Heart left ventricle (tissue), 16 donors: ENCODE measurements at regions not wholly inside any gene's neighbourhood (a gene's known extent, or its start where the extent isn't known, plus 50 kb on each side); places are given as distances from the start of the nearest gene placed in this dataset.

ENCODE experiments used
- ATAC-seq, 4 donors: fragments of 200-7000 bp; cut with Tn5 transposase; one replicate each; pipeline ENCODE4 v1.9.1; 2020 to 2022; ENCODE audit warnings: moderate library complexity in 4 of 4, mild to moderate bottlenecking in 3 of 4, moderate number of reproducible peaks in 1 of 4
- DNase-seq, 5 donors: peaks; one replicate each; pipeline ENCODE4 v3.0.0-alpha.2; 2020
- H3K27ac ChIP-seq, 12 donors: fragments of 200-600 bp; sonication (generic) in 4 of 12; one replicate each; pipeline versions ENCODE4 v1.5.0 to v1.8.0; 2016 to 2022; ENCODE audit warnings: mild to moderate bottlenecking in 2 of 12
- H3K27me3 ChIP-seq, 9 donors: fragments of 200-600 bp; sonication (generic) in 2 of 9; one replicate each; pipeline versions ENCODE4 v1.5.1 to v1.8.0; 2016 to 2022; ENCODE audit warnings: mild to moderate bottlenecking in 3 of 9
- H3K36me3 ChIP-seq, 9 donors: fragments of 200-600 bp; sonication (generic) in 2 of 9; one replicate each; pipeline versions ENCODE4 v1.5.0 to v1.8.0; 2018 to 2022; ENCODE audit warnings: mild to moderate bottlenecking in 2 of 9
- H3K4me1 ChIP-seq, 12 donors: fragments of 200-600 bp; sonication (generic) in 4 of 12; one replicate each; pipeline versions ENCODE4 v1.5.0 to v1.8.0; 2016 to 2022; ENCODE audit warnings: mild to moderate bottlenecking in 3 of 12
- H3K4me3 ChIP-seq, 12 donors: fragments of 200-600 bp; sonication (generic) in 4 of 12; one replicate each; pipeline versions ENCODE4 v1.5.0 to v1.8.0; 2017 to 2022; ENCODE audit warnings: mild to moderate bottlenecking in 9 of 12, moderate library complexity in 4 of 12
- H3K9me3 ChIP-seq, 12 donors: fragments of 200-600 bp; sonication (generic) in 4 of 12; one replicate each; pipeline versions ENCODE4 v1.5.0 to v1.8.0; 2016 to 2022; ENCODE audit warnings: mild to moderate bottlenecking in 1 of 12
- CTCF ChIP-seq, 12 donors: fragments of 200-600 bp; sonication (generic) in 4 of 12; IDR thresholded peaks; one replicate each; pipeline versions ENCODE4 v1.5.0 to v1.8.0; 2018 to 2022; ENCODE audit warnings: antibody characterized with exemption in 12 of 12, mild to moderate bottlenecking in 5 of 12
- POLR2A ChIP-seq, 2 donors: fragments of 450-650 bp; IDR thresholded peaks; one replicate each; pipeline ENCODE4 v1.6.1; 2017; ENCODE audit warnings: antibody characterized with exemption in 2 of 2, mild to moderate bottlenecking in 2 of 2, moderate library complexity in 2 of 2
- WGBS, 4 donors: extraction: QIAGEN DNeasy Blood & Tissue Kit in 2 of 4; methylation state at CpG; one replicate each; pipeline versions ENCODE4 v1.1.5 to v1.1.7; 2013 to 2018; 5-methylcytosine and 5-hydroxymethylcytosine counted together
- intact Hi-C, 10 donors: fragments of 100-400 bp; cut with DNase I; formaldehyde crosslinking; loops; one replicate each; pipeline versions ENCODE4 v1.11.1 to v1.14.2; 2022
- donor health status: ischemic (EF 13 %, LVEDD 7.1; RV severe dilation, severe dysfunction).
- donor health status: healthy with polysubstance abuse.
- donor health status: DM: no; HTN: yes; CAD: no.
- donor health status: DM: no; HTN: no; CAD: no.
- donor health status: ischemic (EF 25% LVEDD 6.9; RV normal size, moderate dysfunction).
- donor health status: ischemic (EF 25% LVEDD 5.7; RV mildly dilated, moderate dysfunction).
- donor health status: healthy.
- donor health status: DM: yes; HTN: yes; CAD: no.
- donor health status: ischemic (EF 35%, LVEDD 5.7; RV mildly dilated, moderate dysfunction).
- donor health status: nonischemic (EF 11% LVEDD 7.7; RV severe dilation, severe dysfunction).
- donor health status: DM: yes; HTN: yes; CAD: no.
- donor health status: PGD.
- donor health status: ischemic (EF 29% LVEDD 5.4; RV normal size, mild dysfunction).
- donor health status: nonischemic (EF 23%, LVEDD 6.1; RV moderate dilation, normal function).

- no peak overlapping the region for H3K4me3 ChIP-seq
- TF ChIP-seq CTCF (IDR thresholded peaks at IDR 0.05) (no peak), POLR2A (IDR thresholded peaks at IDR 0.05) (no peak)
- peaks cover 0 to under 1% (median 0%) of the 10 kb centered on the region in 12 donors for H3K4me1 ChIP-seq
- intact Hi-C loops = no loop called here
- H3K9me3 ChIP-seq = no peaks in the 10 kb centered on the region
- no peak for DNase-seq
- no peak overlapping the region for H3K27ac ChIP-seq
- no peaks in the 10 kb centered on the region for H3K27me3 ChIP-seq
- 66 to 81% (median 70%) methylated on average over 6 of the region's 6 CpGs for WGBS, 4 donors
- ATAC-seq = no peak
- no peaks in the 10 kb centered on the region for H3K36me3 ChIP-seq
Measured at GRCh38 chr5:127223256-127223974, 67.2 kb upstream of the MEGF10 start.

GRCh38 chr5:127227881-127228280 lies 62.7 kb upstream of the MEGF10 start:
- Histone ChIP-seq H3K4me1 (peaks cover 0 to 15% (median 0%) of the 10 kb centered on the region in 12 donors), H3K36me3 (no peaks in the 10 kb centered on the region), H3K27me3 (no peaks in the 10 kb centered on the region), H3K4me3 (no peak overlapping the region), H3K27ac (no peak overlapping the region), H3K9me3 (no peaks in the 10 kb centered on the region)
- no peak for TF ChIP-seq POLR2A (IDR thresholded peaks at IDR 0.05)
- no peak for TF ChIP-seq CTCF (IDR thresholded peaks at IDR 0.05)
- DNase-seq (no peak), ATAC-seq (no peak)
- intact Hi-C loops = no loop called here
- WGBS, 4 donors = 91 to 98% (median 96%) methylated on average over 4 of the region's 4 CpGs

- Histone ChIP-seq H3K4me1 (peaks cover 0 to 15% (median 0%) of the 10 kb centered on the region in 12 donors), H3K36me3 (no peaks in the 10 kb centered on the region), H3K27ac (peak overlapping the region in 3 of 12 donors; percentile 57 to 65 (median 57)), H3K9me3 (no peaks in the 10 kb centered on the region), H3K4me3 (peak overlapping the region; percentile 33 to 73 (median 62)), H3K27me3 (no peaks in the 10 kb centered on the region)
- intact Hi-C loops = no loop called here
- ATAC-seq (peak in 2 of 4 donors; percentile 30 to 45), DNase-seq (no peak)
- WGBS, 4 donors = 64 to 73% (median 67%) methylated on average over 18 of the region's 18 CpGs
- TF ChIP-seq POLR2A (IDR thresholded peaks at IDR 0.05) = no peak
- TF ChIP-seq CTCF (IDR thresholded peaks at IDR 0.05) = no peak
Measured at GRCh38 chr5:127228540-127229184, 61.9 kb upstream of the MEGF10 start.

- Histone ChIP-seq H3K27ac (peak overlapping the region in 6 of 12 donors; percentile 25 to 65 (median 54)), H3K9me3 (no peaks in the 10 kb centered on the region), H3K4me3 (peak overlapping the region; percentile 33 to 73 (median 62)), H3K36me3 (no peaks in the 10 kb centered on the region), H3K27me3 (no peaks in the 10 kb centered on the region), H3K4me1 (peaks cover 0 to 15% (median 0%) of the 10 kb centered on the region in 12 donors)
- DNase-seq (peak; percentile 49 to 81 (median 65)), ATAC-seq (peak; percentile 51 to 91 (median 85))
- TF ChIP-seq POLR2A (IDR thresholded peaks at IDR 0.05) (no peak), CTCF (IDR thresholded peaks at IDR 0.05) (peak in 4 of 12 donors; percentile 12 to 31 (median 24))
- intact Hi-C loops = no loop called here
- 1 to 4% (median 2%) methylated on average over 39 to 61 of the region's 61 CpGs for WGBS, 4 donors
Measured at GRCh38 chr5:127229185-127229889, 61.3 kb upstream of the MEGF10 start.
